WTC11 (cell line): ENCODE measurements at regions not wholly inside any gene's neighbourhood (a gene's known extent, or its start where the extent isn't known, plus 50 kb on each side); places are given as distances from the start of the nearest gene placed in this dataset.
"Not testable (repeated sequence)": the region's sequence is repeated elsewhere in the genome, so short reads cannot be mapped to it uniquely, and the experiment has no call there.

Experiments used
- ATF2 ChIP-seq: sonication (generic); formaldehyde crosslinking; IDR thresholded peaks from 2 replicates; pipeline ENCODE4 v1.8.1; 2022; ENCODE audit warnings: low read depth, missing genetic modification reagents, borderline replicate concordance
- ATF3 ChIP-seq: sonication (generic); formaldehyde crosslinking; conservative IDR thresholded peaks from 2 replicates; pipeline ENCODE4 v1.8.1; 2022; ENCODE audit warnings: mild to moderate bottlenecking, missing genetic modification reagents
- CTCF ChIP-seq: fragments of 200-600 bp; IDR thresholded peaks from 2 replicates; pipeline ENCODE4 v1.8.0; 2022; ENCODE audit warnings: antibody characterized with exemption
- JUN ChIP-seq: sonication (generic); formaldehyde crosslinking; IDR thresholded peaks from 2 replicates; pipeline ENCODE4 v1.8.0; 2023; ENCODE audit warnings: mild to moderate bottlenecking, missing genetic modification reagents
- RORB ChIP-seq: fragments of 250-450 bp; sonication (Bioruptor Pico); IDR thresholded peaks from 2 replicates; pipeline ENCODE4 v1.9.0; 2021; ENCODE audit warnings: mild to moderate bottlenecking

GRCh38 chr6:105858639-105859038, 227.5 kb upstream of the PRDM1 start:
- not testable (repeated sequence) for TF ChIP-seq ATF3 (CRISPR knock-in tag); RORB (CRISPR knock-in tag); JUN (CRISPR knock-in tag); ATF2; CTCF
